ENCODE measurements at regions not wholly inside any gene's neighbourhood (a gene's known extent, or its start where the extent isn't known, plus 50 kb on each side); places are given as distances from the start of the nearest gene placed in this dataset.

- Histone ChIP-seq H3K36me3 (replicated peaks; ENCODE audit: insufficient read depth, low read length) (no peaks in the 10 kb centered on the region), H3K79me2 (ENCODE audit: low read length) (no peaks in the 10 kb centered on the region), H3K4me1 (ENCODE audit: low read length) (no peaks in the 10 kb centered on the region), H3K4me2 (ENCODE audit: low read depth, low read length) (no peak overlapping the region), H3K27me3 (replicated peaks; ENCODE audit: insufficient read depth, low read length) (no peaks in the 10 kb centered on the region), H3K9ac (ENCODE audit: low read length) (no peak overlapping the region), H3K9me2 (replicated peaks; ENCODE audit: insufficient read depth, low read length) (no peaks in the 10 kb centered on the region), H3F3A (ENCODE audit: insufficient read depth, low read length) (no peaks in the 10 kb centered on the region), H3K27ac (ENCODE audit: low read length) (no peak overlapping the region), H3K4me3 (ENCODE audit: low read length) (no peak overlapping the region), H4K20me1 (ENCODE audit: insufficient read depth, low read length) (no peaks in the 10 kb centered on the region), H2AFZ (ENCODE audit: low read length) (no peak overlapping the region), H3K9me3 (replicated peaks; ENCODE audit: insufficient read depth, low read length) (no peaks in the 10 kb centered on the region)
- no peak for DNase-seq
- no peak for TF ChIP-seq EZH2 (optimal IDR thresholded peaks at IDR 0.05; ENCODE audit: low read depth, low read length)
- TF ChIP-seq EZH2phosphoT487 (IDR thresholded peaks at IDR 0.05; ENCODE audit: low read length), result no peak
- TF ChIP-seq CTCF (IDR thresholded peaks at IDR 0.05; ENCODE audit: low read length), result no peak
Observed at GRCh38 chr18:1995041-1995612, 576.2 kb downstream of the METTL4 start.

GRCh38 chr18:1998121-1998520, 573.2 kb downstream of the METTL4 start:
- Histone ChIP-seq H3K79me2 (ENCODE audit: low read length) (no peaks in the 10 kb centered on the region), H3K36me3 (replicated peaks; ENCODE audit: insufficient read depth, low read length) (no peaks in the 10 kb centered on the region), H4K20me1 (ENCODE audit: insufficient read depth, low read length) (no peaks in the 10 kb centered on the region), H3K27ac (ENCODE audit: low read length) (no peak overlapping the region), H3K4me1 (ENCODE audit: low read length) (no peaks in the 10 kb centered on the region), H3K27me3 (replicated peaks; ENCODE audit: insufficient read depth, low read length) (no peaks in the 10 kb centered on the region), H3K4me2 (ENCODE audit: low read depth, low read length) (no peak overlapping the region), H2AFZ (ENCODE audit: low read length) (no peak overlapping the region), H3K9ac (ENCODE audit: low read length) (no peak overlapping the region), H3K9me3 (replicated peaks; ENCODE audit: insufficient read depth, low read length) (no peaks in the 10 kb centered on the region), H3K9me2 (replicated peaks; ENCODE audit: insufficient read depth, low read length) (no peaks in the 10 kb centered on the region), H3K4me3 (ENCODE audit: low read length) (no peak overlapping the region), H3F3A (ENCODE audit: insufficient read depth, low read length) (no peaks in the 10 kb centered on the region)
- TF ChIP-seq CTCF (IDR thresholded peaks at IDR 0.05; ENCODE audit: low read length), result no peak
- TF ChIP-seq EZH2 (optimal IDR thresholded peaks at IDR 0.05; ENCODE audit: low read depth, low read length), result no peak
- TF ChIP-seq EZH2phosphoT487 (IDR thresholded peaks at IDR 0.05; ENCODE audit: low read length), result no peak
- DNase-seq, result no peak

- H3K4me3 ChIP-seq (ENCODE audit: low read length), result no peak overlapping the region
- H3K9me3 ChIP-seq (replicated peaks; ENCODE audit: insufficient read depth, low read length), result no peaks in the 10 kb centered on the region
- DNase-seq, result no peak
- no peak for TF ChIP-seq CTCF (IDR thresholded peaks at IDR 0.05; ENCODE audit: low read length)
- no peak for TF ChIP-seq EZH2phosphoT487 (IDR thresholded peaks at IDR 0.05; ENCODE audit: low read length)
- TF ChIP-seq EZH2 (optimal IDR thresholded peaks at IDR 0.05; ENCODE audit: low read depth, low read length), result no peak
- no peaks in the 10 kb centered on the region for H3K9me2 ChIP-seq (replicated peaks; ENCODE audit: insufficient read depth, low read length)
- H3K4me1 ChIP-seq (ENCODE audit: low read length), result no peaks in the 10 kb centered on the region
- no peak overlapping the region for H2AFZ ChIP-seq (ENCODE audit: low read length)
- H3K79me2 ChIP-seq (ENCODE audit: low read length), result no peaks in the 10 kb centered on the region
- no peaks in the 10 kb centered on the region for H4K20me1 ChIP-seq (ENCODE audit: insufficient read depth, low read length)
- H3F3A ChIP-seq (ENCODE audit: insufficient read depth, low read length), result no peaks in the 10 kb centered on the region
- H3K9ac ChIP-seq (ENCODE audit: low read length), result no peak overlapping the region
- no peaks in the 10 kb centered on the region for H3K36me3 ChIP-seq (replicated peaks; ENCODE audit: insufficient read depth, low read length)
- H3K27me3 ChIP-seq (replicated peaks; ENCODE audit: insufficient read depth, low read length), result no peaks in the 10 kb centered on the region
- no peak overlapping the region for H3K27ac ChIP-seq (ENCODE audit: low read length)
- no peak overlapping the region for H3K4me2 ChIP-seq (ENCODE audit: low read depth, low read length)
Observed at GRCh38 chr18:1999387-1999786, 571.9 kb downstream of the METTL4 start.
